Right lobe of liver (tissue), 4 donors: ENCODE measurements at regions not wholly inside any gene's neighbourhood (a gene's known extent, or its start where the extent isn't known, plus 50 kb on each side); places are given as distances from the start of the nearest gene placed in this dataset.

Experiments used
- POLR2A ChIP-seq: fragments of 450-650 bp; IDR thresholded peaks from one replicate; pipeline ENCODE4 v1.6.1; 2017; ENCODE audit warnings: antibody characterized with exemption, mild to moderate bottlenecking
- TF ChIP-seq, protein P1 (sequence below), 4 donors: fragments of 200-600 bp in 3 of 4; fragments of 450-650 bp in 1 of 4; IDR thresholded peaks; one replicate each; pipeline versions ENCODE4 v1.5.1 to v1.8.0; 2016 to 2022; ENCODE audit warnings: antibody characterized with exemption in 4 of 4, mild to moderate bottlenecking in 2 of 4
- donor health status: DM: no; HTN: no; CAD: no.
- donor health status: DM: no; HTN: no; CAD: no.
- donor health status: DM: no; HTN: yes; CAD: no.

DNA sequence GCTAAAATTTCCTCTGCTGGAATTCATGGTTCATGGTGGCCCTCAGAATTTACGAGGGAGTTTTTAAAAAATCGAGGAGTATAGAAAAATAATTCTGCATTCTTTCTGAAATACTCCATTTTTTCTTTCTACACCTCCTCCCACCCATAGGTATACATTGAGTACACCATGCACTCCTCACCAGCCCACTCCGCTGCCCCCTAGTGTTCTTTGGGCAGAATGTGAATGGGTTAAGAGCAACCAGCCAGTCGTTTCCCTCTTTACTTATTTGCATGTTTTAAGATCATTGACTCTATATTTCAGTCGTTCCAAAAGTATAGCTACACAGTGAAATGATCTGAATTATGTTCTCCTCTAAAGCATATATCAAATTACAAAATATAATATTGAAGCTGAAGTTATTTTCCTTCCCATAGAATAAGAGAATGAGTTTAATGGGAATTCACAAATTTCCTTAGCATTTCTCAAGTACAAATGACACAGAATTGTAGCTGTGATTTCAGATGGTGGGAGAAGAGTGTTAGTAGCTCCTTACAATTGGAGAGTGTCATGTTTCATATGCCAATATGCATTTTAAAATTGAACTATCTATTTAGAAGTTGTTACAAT, 977.7 kb upstream of the SLC35B3 start:
- no peak for TF ChIP-seq POLR2A
- TF ChIP-seq, protein P1, sequence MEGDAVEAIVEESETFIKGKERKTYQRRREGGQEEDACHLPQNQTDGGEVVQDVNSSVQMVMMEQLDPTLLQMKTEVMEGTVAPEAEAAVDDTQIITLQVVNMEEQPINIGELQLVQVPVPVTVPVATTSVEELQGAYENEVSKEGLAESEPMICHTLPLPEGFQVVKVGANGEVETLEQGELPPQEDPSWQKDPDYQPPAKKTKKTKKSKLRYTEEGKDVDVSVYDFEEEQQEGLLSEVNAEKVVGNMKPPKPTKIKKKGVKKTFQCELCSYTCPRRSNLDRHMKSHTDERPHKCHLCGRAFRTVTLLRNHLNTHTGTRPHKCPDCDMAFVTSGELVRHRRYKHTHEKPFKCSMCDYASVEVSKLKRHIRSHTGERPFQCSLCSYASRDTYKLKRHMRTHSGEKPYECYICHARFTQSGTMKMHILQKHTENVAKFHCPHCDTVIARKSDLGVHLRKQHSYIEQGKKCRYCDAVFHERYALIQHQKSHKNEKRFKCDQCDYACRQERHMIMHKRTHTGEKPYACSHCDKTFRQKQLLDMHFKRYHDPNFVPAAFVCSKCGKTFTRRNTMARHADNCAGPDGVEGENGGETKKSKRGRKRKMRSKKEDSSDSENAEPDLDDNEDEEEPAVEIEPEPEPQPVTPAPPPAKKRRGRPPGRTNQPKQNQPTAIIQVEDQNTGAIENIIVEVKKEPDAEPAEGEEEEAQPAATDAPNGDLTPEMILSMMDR (IDR thresholded peaks at IDR 0.05), result peak; percentile 49 to 70 (median 57)
